ENCODE measurements at regions not wholly inside any gene's neighbourhood (a gene's known extent, or its start where the extent isn't known, plus 50 kb on each side); places are given as distances from the start of the nearest gene placed in this dataset.

DNA sequence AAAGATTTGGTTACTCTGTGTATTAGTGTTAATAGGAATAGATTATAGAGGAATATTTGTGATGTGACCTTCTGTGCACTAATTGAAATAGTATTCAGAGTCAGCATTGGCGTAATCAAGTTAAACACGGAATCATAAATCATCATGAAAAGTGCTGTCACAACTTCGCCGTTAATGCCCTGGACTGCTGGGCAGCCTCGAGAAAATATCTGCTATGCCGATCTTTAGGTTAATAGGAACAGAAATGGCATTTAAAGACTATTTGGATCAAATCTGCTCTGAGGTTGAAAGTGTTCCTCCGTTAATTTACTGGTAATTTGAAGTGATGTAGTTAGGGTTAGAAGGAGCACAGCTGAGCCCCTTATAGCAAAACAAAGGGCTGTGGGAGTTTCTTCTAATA is 219.0 kb downstream of the MZT1 start:
- no peak overlapping the region for H3K4me2 ChIP-seq (replicated peaks; ENCODE audit: extremely low read depth, low read length, poor library complexity, severe bottlenecking)
- H3K9ac ChIP-seq (ENCODE audit: insufficient read depth, low read length, poor library complexity, severe bottlenecking) = no peak overlapping the region
- no peaks in the 10 kb centered on the region for H3K4me1 Mint-ChIP-seq
- peaks cover 0 to 2% (median 0%) of the 10 kb centered on the region in 7 donors for H3K9me3 Mint-ChIP-seq
- no peak overlapping the region for H3K27ac ChIP-seq (ENCODE audit: low read depth in 1 of 2, low read length in 2 of 2)
- no peaks in the 10 kb centered on the region for H3K4me1 ChIP-seq (ENCODE audit: control insufficient read depth in 1 of 2, insufficient read depth in 2 of 2, low read length in 2 of 2)
- no peaks in the 10 kb centered on the region for H3K79me2 ChIP-seq (ENCODE audit: insufficient read depth, low read length)
- no peaks in the 10 kb centered on the region for H3K36me3 Mint-ChIP-seq
- H3K4me3 Mint-ChIP-seq = no peak overlapping the region
- H3K27ac Mint-ChIP-seq = no peak overlapping the region
- H3K36me3 ChIP-seq (replicated peaks in 1 of 2; ENCODE audit: control insufficient read depth in 1 of 2, insufficient read depth in 2 of 2, low read length in 2 of 2) = no peaks in the 10 kb centered on the region
- DNase-seq = no peak
- TF ChIP-seq CTCF (IDR thresholded peaks at IDR 0.05) = no peak
- intact Hi-C loops (cut with micrococcal nuclease) = no loop called here
- no peak overlapping the region for H3K4me3 ChIP-seq (replicated peaks in 1 of 3; ENCODE audit: low read depth in 2 of 3, low read length in 3 of 3)
- no peaks in the 10 kb centered on the region for H3K27me3 ChIP-seq (ENCODE audit: control insufficient read depth in 2 of 2, insufficient read depth in 2 of 2, low read length in 2 of 2)
- 95% methylated on average over 6 of the region's 7 CpGs for WGBS (ENCODE audit: insufficient coverage)
- no peaks in the 10 kb centered on the region for H4K20me1 ChIP-seq (ENCODE audit: insufficient read depth, low read length)
- no peak overlapping the region for H2AFZ ChIP-seq (ENCODE audit: insufficient read depth, low read depth, low read length, poor library complexity, severe bottlenecking)
- no peaks in the 10 kb centered on the region for H3K9me3 ChIP-seq (replicated peaks in 1 of 2; ENCODE audit: control insufficient read depth in 1 of 2, insufficient read depth in 1 of 2, low read length in 2 of 2)
- peaks cover 0 to 2% (median 0%) of the 10 kb centered on the region in 3 donors for H3K27me3 Mint-ChIP-seq (ENCODE audit: low read depth in 3 of 3)

DNA sequence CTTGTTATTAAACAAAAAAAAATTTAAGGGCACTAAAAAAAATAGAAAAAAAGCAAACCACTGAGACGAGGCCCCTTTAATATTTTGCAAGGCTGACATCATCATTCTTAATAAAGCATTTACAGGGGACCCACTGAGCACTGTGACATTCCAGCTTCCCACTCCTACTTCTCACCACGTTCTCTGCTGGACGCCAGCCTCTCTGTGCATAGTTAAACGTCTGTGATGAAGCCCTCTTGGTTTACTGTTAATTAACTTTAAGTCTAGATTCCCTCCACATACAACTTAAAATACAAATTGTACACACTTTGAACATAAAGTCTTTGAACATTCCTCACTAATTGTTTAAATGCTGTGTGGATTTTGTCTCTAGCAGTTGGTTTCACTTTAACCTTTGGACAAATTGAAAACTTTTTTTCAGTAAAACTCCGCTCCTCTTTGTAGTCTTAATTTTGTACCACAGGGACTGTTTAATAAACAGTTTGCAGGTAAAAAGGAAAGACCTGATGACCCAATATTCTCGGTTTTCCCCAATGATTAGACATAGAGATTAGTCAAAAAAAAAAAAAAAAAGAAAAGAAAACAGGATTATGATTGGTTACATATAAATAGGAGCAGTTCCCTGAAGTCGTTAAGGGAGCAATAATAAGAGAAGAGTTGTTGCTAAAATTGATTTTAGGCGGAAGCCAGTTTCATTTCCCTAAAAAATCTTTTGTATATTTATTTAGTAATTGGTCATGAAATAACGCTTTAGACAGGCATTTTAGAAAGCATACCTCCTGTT is 219.8 kb downstream of the MZT1 start:
- Histone ChIP-seq H3K36me3 (replicated peaks in 1 of 2; ENCODE audit: control insufficient read depth in 1 of 2, insufficient read depth in 2 of 2, low read length in 2 of 2) (no peaks in the 10 kb centered on the region), H3K79me2 (ENCODE audit: insufficient read depth, low read length) (no peaks in the 10 kb centered on the region), H3K4me1 (ENCODE audit: control insufficient read depth in 1 of 2, insufficient read depth in 2 of 2, low read length in 2 of 2) (no peaks in the 10 kb centered on the region), H3K9me3 (replicated peaks in 1 of 2; ENCODE audit: control insufficient read depth in 1 of 2, insufficient read depth in 1 of 2, low read length in 2 of 2) (no peaks in the 10 kb centered on the region), H3K27me3 (ENCODE audit: control insufficient read depth in 2 of 2, insufficient read depth in 2 of 2, low read length in 2 of 2) (no peaks in the 10 kb centered on the region), H3K9ac (ENCODE audit: insufficient read depth, low read length, poor library complexity, severe bottlenecking) (no peak overlapping the region), H3K4me2 (replicated peaks; ENCODE audit: extremely low read depth, low read length, poor library complexity, severe bottlenecking) (no peak overlapping the region), H3K4me3 (replicated peaks in 1 of 3; ENCODE audit: low read depth in 2 of 3, low read length in 3 of 3) (no peak overlapping the region), H2AFZ (ENCODE audit: insufficient read depth, low read depth, low read length, poor library complexity, severe bottlenecking) (no peak overlapping the region), H3K27ac (ENCODE audit: low read depth in 1 of 2, low read length in 2 of 2) (no peak overlapping the region), H4K20me1 (ENCODE audit: insufficient read depth, low read length) (no peaks in the 10 kb centered on the region)
- Mint-ChIP-seq H3K27ac (no peak overlapping the region), H3K36me3 (no peaks in the 10 kb centered on the region), H3K4me3 (no peak overlapping the region), H3K27me3 (ENCODE audit: low read depth in 3 of 3) (peaks cover 0 to 2% (median 0%) of the 10 kb centered on the region in 3 donors), H3K9me3 (peaks cover 0 to 2% (median 0%) of the 10 kb centered on the region in 7 donors), H3K4me1 (no peaks in the 10 kb centered on the region)
- TF ChIP-seq CTCF (IDR thresholded peaks at IDR 0.05) = no peak
- intact Hi-C loops (cut with micrococcal nuclease) = no loop called here
- DNase-seq = no peak
- 76% methylated on average over 3 of the region's 9 CpGs for WGBS (ENCODE audit: insufficient coverage)

Data from CD14-positive monocyte (primary cell).